OCI-LY1 (cell line): ENCODE measurements at regions not wholly inside any gene's neighbourhood (a gene's known extent, or its start where the extent isn't known, plus 50 kb on each side); places are given as distances from the start of the nearest gene placed in this dataset.

Experiments used
- H2AFZ ChIP-seq: fragments of 200-600 bp; sonication (generic), shearing (Covaris generic); 2 replicates; pipeline ENCODE4 v1.6.0; 2014; ENCODE audit warnings: antibody characterized with exemption, mild to moderate bottlenecking, low read length
- H3F3A ChIP-seq: fragments of 200-600 bp; sonication (generic), shearing (Covaris generic); 2 replicates; pipeline ENCODE4 v1.6.0; 2014; ENCODE audit warnings: mild to moderate bottlenecking, antibody characterized with exemption, low read length, moderate library complexity; ENCODE audit not compliant: insufficient read depth
- H3K27ac ChIP-seq: fragments of 200-600 bp; sonication (generic); 2 replicates; pipeline ENCODE4 v1.5.1; 2014; ENCODE audit warnings: low read length, mixed run types, mild to moderate bottlenecking, low read depth; ENCODE audit not compliant: poor library complexity, severe bottlenecking
- H3K27me3 ChIP-seq: fragments of 200-600 bp; sonication (generic); 2 replicates; pipeline ENCODE4 v1.6.0; 2014; ENCODE audit warnings: antibody characterized with exemption, mild to moderate bottlenecking, low read length, moderate library complexity; ENCODE audit not compliant: insufficient read depth
- H3K36me3 ChIP-seq: fragments of 200-600 bp; sonication (generic); 2 replicates; pipeline ENCODE4 v1.6.1; 2014; ENCODE audit warnings: mild to moderate bottlenecking, antibody characterized with exemption, low read length, moderate library complexity, mixed read lengths; ENCODE audit not compliant: insufficient read depth
- H3K4me1 ChIP-seq: fragments of 200-600 bp; sonication (generic); 2 replicates; pipeline ENCODE4 v1.5.1; 2014; ENCODE audit warnings: mild to moderate bottlenecking, low read length, moderate library complexity; ENCODE audit not compliant: insufficient read depth, severe bottlenecking
- H3K4me2 ChIP-seq: fragments of 200-600 bp; sonication (generic), shearing (Covaris generic); 2 replicates; pipeline ENCODE4 v1.6.1; 2014; ENCODE audit warnings: low read length
- H3K4me3 ChIP-seq: fragments of 200-600 bp; sonication (generic); 2 replicates; pipeline ENCODE4 v1.5.1; 2014; ENCODE audit warnings: low read length, low read depth, mild to moderate bottlenecking, mixed read lengths; ENCODE audit not compliant: poor library complexity, severe bottlenecking
- H3K79me2 ChIP-seq: fragments of 200-600 bp; shearing (Covaris generic); 2 replicates; pipeline ENCODE4 v1.6.1; 2016; ENCODE audit warnings: mixed run types, low read length, mixed read lengths; ENCODE audit not compliant: insufficient read depth
- H3K9ac ChIP-seq: fragments of 200-600 bp; sonication (generic), shearing (Covaris generic); 2 replicates; pipeline ENCODE4 v1.6.1; 2014; ENCODE audit warnings: mild to moderate bottlenecking, low read length, mixed read lengths
- H3K9me2 ChIP-seq: fragments of 200-600 bp; sonication (generic), shearing (Covaris generic); 2 replicates; pipeline ENCODE4 v1.6.1; 2014; ENCODE audit warnings: low read depth, mild to moderate bottlenecking, low read length, mixed read lengths
- H3K9me3 ChIP-seq: fragments of 200-600 bp; shearing (Covaris generic); 2 replicates; pipeline ENCODE4 v1.6.1; 2014; ENCODE audit warnings: low read length, mixed read lengths
- H4K20me1 ChIP-seq: fragments of 200-600 bp; sonication (generic), shearing (Covaris generic); 2 replicates; pipeline ENCODE4 v1.6.0; 2016; ENCODE audit warnings: mild to moderate bottlenecking, low read length; ENCODE audit not compliant: insufficient read depth
- EZH2 ChIP-seq: fragments of 200-600 bp; sonication (generic), shearing (Covaris generic); IDR thresholded peaks from 2 replicates; pipeline ENCODE4 v1.8.0; 2017; ENCODE audit warnings: borderline replicate concordance, mixed run types, mild to moderate bottlenecking, antibody characterized with exemption, low read length, moderate library complexity, mixed read lengths
- TF ChIP-seq, protein P1 (sequence below): fragments of 200-600 bp; sonication (generic), shearing (Covaris generic); IDR thresholded peaks from 2 replicates; pipeline ENCODE4 v1.5.1; 2017; ENCODE audit warnings: mild to moderate bottlenecking, antibody characterized with exemption, low read length, moderate library complexity, mixed read lengths

DNA sequence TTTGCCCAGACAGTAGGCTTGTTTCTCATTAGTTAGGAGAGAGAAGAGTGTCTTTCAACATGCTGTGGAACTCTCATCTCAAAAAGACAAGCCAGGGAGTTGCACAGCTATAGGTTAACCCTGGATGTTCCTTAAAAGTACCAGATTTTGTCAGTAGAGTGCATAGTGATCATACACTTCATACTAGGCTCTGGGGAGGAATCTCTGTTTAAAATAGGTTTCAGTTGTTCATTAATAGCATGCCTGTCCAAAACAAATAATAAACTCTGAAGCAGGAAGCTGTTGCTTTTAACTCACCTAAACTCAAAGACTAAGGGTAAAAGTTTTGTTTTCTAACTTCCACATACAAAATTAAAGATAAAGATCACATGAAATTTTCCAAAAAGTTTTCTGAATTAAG, 1948.4 kb downstream of the C4orf33 start:
- Histone ChIP-seq H3K4me3 (no peak overlapping the region), H3K27ac (no peak overlapping the region), H3K79me2 (no peaks in the 10 kb centered on the region), H3K36me3 (no peaks in the 10 kb centered on the region), H3K27me3 (no peaks in the 10 kb centered on the region), H3K9ac (no peak overlapping the region), H3K4me1 (no peaks in the 10 kb centered on the region), H4K20me1 (no peaks in the 10 kb centered on the region), H3K9me2 (no peaks in the 10 kb centered on the region), H3F3A (no peaks in the 10 kb centered on the region), H2AFZ (0 out of 2 replicates have a peak overlapping the region, but pooled peaks have one; percentile 28), H3K9me3 (no peaks in the 10 kb centered on the region), H3K4me2 (no peak overlapping the region)
- TF ChIP-seq, protein P1, sequence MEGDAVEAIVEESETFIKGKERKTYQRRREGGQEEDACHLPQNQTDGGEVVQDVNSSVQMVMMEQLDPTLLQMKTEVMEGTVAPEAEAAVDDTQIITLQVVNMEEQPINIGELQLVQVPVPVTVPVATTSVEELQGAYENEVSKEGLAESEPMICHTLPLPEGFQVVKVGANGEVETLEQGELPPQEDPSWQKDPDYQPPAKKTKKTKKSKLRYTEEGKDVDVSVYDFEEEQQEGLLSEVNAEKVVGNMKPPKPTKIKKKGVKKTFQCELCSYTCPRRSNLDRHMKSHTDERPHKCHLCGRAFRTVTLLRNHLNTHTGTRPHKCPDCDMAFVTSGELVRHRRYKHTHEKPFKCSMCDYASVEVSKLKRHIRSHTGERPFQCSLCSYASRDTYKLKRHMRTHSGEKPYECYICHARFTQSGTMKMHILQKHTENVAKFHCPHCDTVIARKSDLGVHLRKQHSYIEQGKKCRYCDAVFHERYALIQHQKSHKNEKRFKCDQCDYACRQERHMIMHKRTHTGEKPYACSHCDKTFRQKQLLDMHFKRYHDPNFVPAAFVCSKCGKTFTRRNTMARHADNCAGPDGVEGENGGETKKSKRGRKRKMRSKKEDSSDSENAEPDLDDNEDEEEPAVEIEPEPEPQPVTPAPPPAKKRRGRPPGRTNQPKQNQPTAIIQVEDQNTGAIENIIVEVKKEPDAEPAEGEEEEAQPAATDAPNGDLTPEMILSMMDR, result no peak
- TF ChIP-seq EZH2, result no peak

DNA sequence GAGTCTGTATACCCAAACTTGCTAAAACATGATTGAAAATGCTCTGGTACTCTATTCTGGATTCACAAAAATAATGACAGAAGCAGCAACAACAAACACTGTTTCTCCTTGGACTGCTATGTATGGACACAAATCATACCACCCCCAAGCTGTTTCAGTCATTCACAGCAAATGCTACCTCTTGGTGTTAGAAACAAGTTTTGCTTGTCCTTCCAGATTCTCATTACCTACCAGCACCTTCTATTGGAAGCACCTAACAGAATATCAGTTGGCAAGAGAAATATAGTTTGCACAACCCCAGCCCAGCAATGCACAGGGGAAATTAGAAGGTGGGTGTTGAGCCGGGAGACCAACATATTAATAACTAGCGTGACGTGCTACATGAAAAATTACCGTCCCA, 1950.9 kb downstream of the C4orf33 start:
- Histone ChIP-seq H3F3A (no peaks in the 10 kb centered on the region), H3K9me3 (no peaks in the 10 kb centered on the region), H3K9me2 (no peaks in the 10 kb centered on the region), H3K4me1 (no peaks in the 10 kb centered on the region), H3K4me2 (no peak overlapping the region), H3K79me2 (no peaks in the 10 kb centered on the region), H3K27me3 (no peaks in the 10 kb centered on the region), H4K20me1 (no peaks in the 10 kb centered on the region), H3K27ac (no peak overlapping the region), H3K4me3 (no peak overlapping the region), H3K9ac (no peak overlapping the region), H3K36me3 (no peaks in the 10 kb centered on the region), H2AFZ (peak overlapping the region; percentile 86)
- TF ChIP-seq, protein P1, result no peak
- no peak for TF ChIP-seq EZH2

DNA sequence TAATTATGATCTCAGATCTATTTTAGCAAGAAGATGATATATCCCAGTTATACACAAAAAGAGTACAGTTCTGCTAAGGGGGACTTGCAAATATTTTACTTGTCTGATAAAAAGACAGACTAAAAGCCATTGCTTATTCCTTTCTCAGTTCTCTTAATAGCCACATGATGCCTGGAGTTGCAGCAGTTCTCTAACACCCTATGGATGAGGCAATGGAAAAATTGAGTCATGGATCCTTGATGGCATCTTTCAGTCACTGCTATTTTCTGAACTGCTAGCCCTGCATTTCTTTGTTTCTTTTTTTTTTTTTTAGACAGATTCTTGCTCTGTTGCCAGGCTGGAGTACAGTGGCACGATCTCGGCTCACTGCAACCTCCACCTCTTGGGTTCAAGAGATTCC, 1956.7 kb downstream of the C4orf33 start:
- Histone ChIP-seq H3K9me3 (no peaks in the 10 kb centered on the region), H3K4me1 (no peaks in the 10 kb centered on the region), H4K20me1 (no peaks in the 10 kb centered on the region), H2AFZ (no peak overlapping the region), H3K9me2 (no peaks in the 10 kb centered on the region), H3K36me3 (no peaks in the 10 kb centered on the region), H3K9ac (no peak overlapping the region), H3K4me3 (no peak overlapping the region), H3F3A (no peaks in the 10 kb centered on the region), H3K4me2 (no peak overlapping the region), H3K79me2 (no peaks in the 10 kb centered on the region), H3K27ac (no peak overlapping the region), H3K27me3 (no peaks in the 10 kb centered on the region)
- TF ChIP-seq, protein P1, result no peak
- TF ChIP-seq EZH2, result no peak
